DMS153 (cell line): ENCODE measurements at regions not wholly inside any gene's neighbourhood (a gene's known extent, or its start where the extent isn't known, plus 50 kb on each side); places are given as distances from the start of the nearest gene placed in this dataset.
A peak's percentile ranks its signal among the peaks of the same experiment; 100 is the strongest.

ENCODE experiments used
- DNase-seq: peaks from one replicate; lab custom pipeline; 2025; lab: John Stamatoyannopoulos, UW

- no peak for DNase-seq
Observed at GRCh38 chr6:156413154-156413553, 364.0 kb upstream of the ARID1B start.

GRCh38 chr6:156410649-156411048 lies 366.5 kb upstream of the ARID1B start:
- no peak for DNase-seq

GRCh38 chr6:156408655-156409054 lies 368.5 kb upstream of the ARID1B start:
- no peak for DNase-seq

- no peak for DNase-seq
Observed at GRCh38 chr6:156407334-156407733, 369.8 kb upstream of the ARID1B start.

GRCh38 chr6:156406688-156407087 lies 370.5 kb upstream of the ARID1B start:
- DNase-seq, result no peak

GRCh38 chr6:156406099-156406498 lies 371.1 kb upstream of the ARID1B start:
- no peak for DNase-seq

- no peak for DNase-seq
Observed at GRCh38 chr6:156402628-156403027, 374.6 kb upstream of the ARID1B start.

GRCh38 chr6:156402227-156402626 lies 375.0 kb upstream of the ARID1B start:
- DNase-seq, result no peak

- DNase-seq, result no peak
Observed at GRCh38 chr6:156400487-156400886, 376.7 kb upstream of the ARID1B start.

- DNase-seq, result no peak
Observed at GRCh38 chr6:156398966-156399365, 378.2 kb upstream of the ARID1B start.

GRCh38 chr6:156398371-156398770 lies 378.8 kb upstream of the ARID1B start:
- no peak for DNase-seq

GRCh38 chr6:156396791-156397418 lies 380.3 kb upstream of the ARID1B start:
- DNase-seq, result no peak

- DNase-seq, result no peak
Observed at GRCh38 chr6:156396068-156396771, 381.0 kb upstream of the ARID1B start.

- peak; percentile 22 for DNase-seq
Observed at GRCh38 chr6:156395276-156395675, 381.9 kb upstream of the ARID1B start.

GRCh38 chr6:156392648-156393047 lies 384.5 kb upstream of the ARID1B start:
- no peak for DNase-seq

- no peak for DNase-seq
Observed at GRCh38 chr6:156391977-156392376, 385.2 kb upstream of the ARID1B start.

GRCh38 chr6:156391061-156391672 lies 386.0 kb upstream of the ARID1B start:
- no peak for DNase-seq

- DNase-seq, result no peak
Observed at GRCh38 chr6:156390621-156391020, 386.6 kb upstream of the ARID1B start.

GRCh38 chr6:156389296-156389695 lies 387.9 kb upstream of the ARID1B start:
- no peak for DNase-seq

GRCh38 chr6:156387472-156387871 lies 389.7 kb upstream of the ARID1B start:
- DNase-seq, result no peak

GRCh38 chr6:156383059-156383458 lies 394.1 kb upstream of the ARID1B start:
- DNase-seq, result no peak

GRCh38 chr6:156379392-156380289 lies 397.5 kb upstream of the ARID1B start:
- DNase-seq, result no peak
